Neutrophil (primary cell): ENCODE measurements at regions not wholly inside any gene's neighbourhood (a gene's known extent, or its start where the extent isn't known, plus 50 kb on each side); places are given as distances from the start of the nearest gene placed in this dataset.

Source experiments
- H3K27ac ChIP-seq: fragments of 200-600 bp; sonication (generic); 2 replicates; pipeline ENCODE4 v1.5.1; 2016; ENCODE audit warnings: mild to moderate bottlenecking, moderate library complexity
- H3K27me3 ChIP-seq: fragments of 200-600 bp; sonication (generic); 2 replicates; pipeline ENCODE4 v1.6.0; 2016; ENCODE audit warnings: mild to moderate bottlenecking
- H3K36me3 ChIP-seq: fragments of 200-600 bp; sonication (generic); 2 replicates; pipeline ENCODE4 v1.5.1; 2017
- H3K4me1 ChIP-seq, 2 experiments: fragments of 200-600 bp in 1 of 2; sonication (generic) in 1 of 2; 1 replicate in 1 of 2; 2 replicates in 1 of 2; pipeline versions ENCODE4 v1.5.1 to v1.6.1; 2013 to 2016; ENCODE audit warnings: low read depth in 1 of 2, low read length in 1 of 2, mild to moderate bottlenecking in 1 of 2, moderate library complexity in 1 of 2; ENCODE audit not compliant: control insufficient read depth in 1 of 2, insufficient read depth in 1 of 2
- H3K4me3 ChIP-seq, 2 experiments: fragments of 200-600 bp in 1 of 2; sonication (generic) in 1 of 2; 1 replicate in 1 of 2; 2 replicates in 1 of 2; pipeline ENCODE4 v1.5.1; 2013 to 2016; ENCODE audit warnings: low read depth in 1 of 2, low read length in 1 of 2, mild to moderate bottlenecking in 1 of 2, moderate library complexity in 1 of 2
- H3K9me3 ChIP-seq: fragments of 200-600 bp; sonication (generic); 2 replicates; pipeline ENCODE4 v1.5.1; 2016
- CTCF ChIP-seq: fragments of 200-600 bp; sonication (generic); IDR thresholded peaks from 2 replicates; pipeline ENCODE4 v1.5.1; 2016; ENCODE audit warnings: antibody characterized with exemption

DNA sequence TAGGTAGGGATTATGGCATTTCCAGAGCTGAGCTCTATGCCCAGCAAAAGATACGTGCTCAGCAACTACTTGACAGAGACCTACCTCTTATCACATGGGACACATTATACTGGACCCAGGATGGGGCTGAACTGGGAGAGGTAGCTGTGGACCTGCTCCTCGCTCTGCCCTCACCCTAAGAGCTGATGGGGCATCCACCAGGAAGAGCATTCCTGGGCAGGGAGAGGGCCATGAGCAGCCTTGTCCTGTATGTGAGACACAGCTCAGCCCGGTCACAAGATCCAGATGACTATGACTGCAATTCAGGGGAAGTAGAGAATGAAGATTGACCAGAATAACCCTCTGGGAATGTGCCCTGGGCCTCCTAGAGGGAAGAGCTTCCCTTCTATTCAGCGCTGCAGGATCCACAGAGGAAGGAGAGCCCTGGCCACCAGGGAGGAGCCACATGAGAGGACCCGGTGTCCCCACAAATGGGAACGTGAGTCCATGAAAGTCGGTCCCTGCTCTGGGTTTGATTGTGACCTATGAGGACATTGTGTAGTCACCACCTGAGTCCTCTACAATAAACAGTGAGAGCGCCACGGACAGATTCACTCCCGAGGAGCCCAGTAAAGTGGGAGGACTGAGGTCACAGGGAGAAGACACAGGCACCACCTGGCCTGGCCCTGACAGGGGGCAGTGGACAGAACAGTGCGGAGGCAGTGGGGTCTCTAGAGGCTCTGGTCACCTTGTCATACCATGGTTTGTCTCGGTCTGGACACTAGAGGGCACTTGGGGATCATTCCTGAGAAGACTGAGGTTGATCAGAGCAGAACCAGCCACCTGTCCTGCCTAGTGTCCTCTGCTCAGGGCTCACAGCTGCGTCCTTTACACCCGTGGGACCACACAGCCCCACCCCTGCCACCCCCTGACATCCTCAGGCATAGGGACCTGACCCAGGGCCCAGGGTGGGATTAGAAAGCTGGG lies 99.5 kb downstream of the ZNF280B start:
- no peak for TF ChIP-seq CTCF

GRCh38 chr22:22410121-22410520 lies 98.4 kb downstream of the ZNF280B start:
- Histone ChIP-seq H3K27me3 (peaks cover 13% of the 10 kb centered on the region), H3K27ac (no peak overlapping the region), H3K9me3 (no peaks in the 10 kb centered on the region), H3K4me1 (no peaks in the 10 kb centered on the region), H3K4me3 (no peak overlapping the region), H3K36me3 (no peaks in the 10 kb centered on the region)
- TF ChIP-seq CTCF: no peak

More for the DNA sequence above, 99.5 kb downstream of the ZNF280B start:
- no peaks in the 10 kb centered on the region for H3K4me1 ChIP-seq
- H3K9me3 ChIP-seq: no peaks in the 10 kb centered on the region
- no peak overlapping the region for H3K4me3 ChIP-seq
- H3K36me3 ChIP-seq: no peaks in the 10 kb centered on the region
- H3K27ac ChIP-seq: no peak overlapping the region
- H3K27me3 ChIP-seq: peaks cover 13% of the 10 kb centered on the region

DNA sequence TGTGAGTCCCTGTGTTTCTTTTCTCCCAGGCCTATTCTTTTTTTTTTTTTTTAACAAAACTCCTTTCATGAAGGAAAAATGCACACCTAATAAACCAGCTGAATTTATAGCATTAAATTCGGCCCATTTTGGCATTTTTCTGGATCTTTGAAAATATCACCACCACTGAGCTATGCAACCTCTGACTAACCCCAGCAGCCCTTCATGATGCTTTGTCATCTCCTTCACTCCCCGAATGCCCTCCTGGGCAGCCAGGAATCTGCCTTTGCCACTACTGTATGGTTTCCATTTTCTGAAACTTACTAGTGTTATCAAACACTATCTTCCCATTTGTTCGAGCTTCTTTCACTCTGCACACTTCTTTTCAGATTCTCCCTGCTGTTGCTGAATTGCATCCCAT lies 97.9 kb downstream of the ZNF280B start:
- H3K4me3 ChIP-seq: no peak overlapping the region
- H3K27me3 ChIP-seq: peaks cover 13% of the 10 kb centered on the region
- H3K27ac ChIP-seq: no peak overlapping the region
- no peaks in the 10 kb centered on the region for H3K9me3 ChIP-seq
- H3K4me1 ChIP-seq: no peaks in the 10 kb centered on the region
- H3K36me3 ChIP-seq: no peaks in the 10 kb centered on the region
- no peak for TF ChIP-seq CTCF

- H3K27me3 ChIP-seq: peaks cover 17% of the 10 kb centered on the region
- no peak for TF ChIP-seq CTCF
- no peak overlapping the region for H3K4me3 ChIP-seq
- no peaks in the 10 kb centered on the region for H3K4me1 ChIP-seq
- no peak overlapping the region for H3K27ac ChIP-seq
- no peaks in the 10 kb centered on the region for H3K9me3 ChIP-seq
- H3K36me3 ChIP-seq: no peaks in the 10 kb centered on the region
Measured at GRCh38 chr22:22414266-22414665, 94.3 kb downstream of the ZNF280B start.

DNA sequence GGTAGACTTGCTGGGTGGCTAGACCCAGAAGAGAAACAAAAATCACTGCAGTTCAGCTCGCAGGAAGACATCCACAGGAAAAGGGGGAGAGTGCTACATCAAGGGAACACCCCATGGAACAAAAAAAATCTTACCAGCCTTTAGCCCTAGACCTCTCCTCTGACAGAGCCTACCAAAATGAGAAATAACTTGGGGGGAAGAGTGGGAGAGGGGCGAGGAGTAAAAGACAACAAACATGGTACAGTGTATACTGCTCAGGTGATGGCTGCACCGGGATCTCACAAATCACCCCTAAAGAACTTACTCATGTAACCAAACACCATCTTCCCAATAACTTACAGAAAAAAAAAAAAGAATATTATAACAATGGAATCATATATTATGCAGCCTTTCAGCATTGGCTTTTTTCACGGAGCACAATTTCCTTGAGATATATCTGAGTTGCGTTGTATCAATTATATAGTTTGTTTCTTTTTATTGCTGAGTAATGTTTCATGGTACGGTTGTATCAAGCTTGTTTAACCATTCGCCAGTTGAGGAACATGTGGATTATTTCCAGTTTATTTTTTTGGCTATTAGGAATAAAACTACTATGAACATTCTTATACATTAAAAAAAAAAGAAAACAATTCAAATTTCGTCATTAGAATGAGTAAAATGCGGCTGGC lies 90.9 kb downstream of the ZNF280B start:
- TF ChIP-seq CTCF: no peak
- Histone ChIP-seq H3K36me3 (no peaks in the 10 kb centered on the region), H3K27me3 (peaks cover 39% of the 10 kb centered on the region), H3K4me1 (no peaks in the 10 kb centered on the region), H3K4me3 (no peak overlapping the region), H3K27ac (no peak overlapping the region), H3K9me3 (no peaks in the 10 kb centered on the region)
